PFSK-1 (cell line): ENCODE measurements at regions not wholly inside any gene's neighbourhood (a gene's known extent, or its start where the extent isn't known, plus 50 kb on each side); places are given as distances from the start of the nearest gene placed in this dataset.

Source experiments
- SIN3A ChIP-seq: IDR thresholded peaks from 2 replicates; pipeline ENCODE4 v1.6.1; 2012; ENCODE audit warnings: mild to moderate bottlenecking, low read length, moderate library complexity, borderline replicate concordance; ENCODE audit not compliant: insufficient read depth
- TAF1 ChIP-seq: IDR thresholded peaks from 2 replicates; pipeline ENCODE4 v1.6.1; 2012; ENCODE audit warnings: low read length, control low read depth, borderline replicate concordance; ENCODE audit not compliant: insufficient read depth

DNA sequence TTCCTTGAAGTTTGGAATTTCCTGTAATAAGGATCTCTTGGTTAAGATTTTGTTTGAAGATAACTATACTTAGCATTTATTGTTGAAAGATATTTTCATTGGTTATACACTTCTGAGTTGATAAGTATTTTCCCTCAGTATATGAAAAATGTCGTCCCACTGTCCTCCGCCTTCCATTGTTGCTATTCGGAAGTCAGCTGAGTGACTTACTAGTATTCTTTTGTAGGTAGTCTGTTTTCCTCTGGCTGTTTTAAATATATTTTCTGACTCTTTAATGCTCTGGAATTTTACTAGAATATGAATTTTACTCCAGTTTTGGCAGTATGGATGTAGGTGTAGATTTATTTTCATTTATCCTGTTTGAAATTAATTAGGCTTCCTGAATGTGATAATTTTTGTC lies 498.7 kb upstream of the NFIA start:
- no peak for TF ChIP-seq SIN3A
- TF ChIP-seq TAF1, result no peak
